OCI-LY1 (cell line): ENCODE measurements at regions not wholly inside any gene's neighbourhood (a gene's known extent, or its start where the extent isn't known, plus 50 kb on each side); places are given as distances from the start of the nearest gene placed in this dataset.

Experiments used
- H2AFZ ChIP-seq: fragments of 200-600 bp; sonication (generic), shearing (Covaris generic); 2 replicates; pipeline ENCODE4 v1.6.0; 2014; ENCODE audit warnings: antibody characterized with exemption, mild to moderate bottlenecking, low read length
- H3F3A ChIP-seq: fragments of 200-600 bp; sonication (generic), shearing (Covaris generic); 2 replicates; pipeline ENCODE4 v1.6.0; 2014; ENCODE audit warnings: mild to moderate bottlenecking, antibody characterized with exemption, low read length, moderate library complexity; ENCODE audit not compliant: insufficient read depth
- H3K27ac ChIP-seq: fragments of 200-600 bp; sonication (generic); 2 replicates; pipeline ENCODE4 v1.5.1; 2014; ENCODE audit warnings: low read length, mixed run types, mild to moderate bottlenecking, low read depth; ENCODE audit not compliant: poor library complexity, severe bottlenecking
- H3K27me3 ChIP-seq: fragments of 200-600 bp; sonication (generic); 2 replicates; pipeline ENCODE4 v1.6.0; 2014; ENCODE audit warnings: antibody characterized with exemption, mild to moderate bottlenecking, low read length, moderate library complexity; ENCODE audit not compliant: insufficient read depth
- H3K36me3 ChIP-seq: fragments of 200-600 bp; sonication (generic); 2 replicates; pipeline ENCODE4 v1.6.1; 2014; ENCODE audit warnings: mild to moderate bottlenecking, antibody characterized with exemption, low read length, moderate library complexity, mixed read lengths; ENCODE audit not compliant: insufficient read depth
- H3K4me1 ChIP-seq: fragments of 200-600 bp; sonication (generic); 2 replicates; pipeline ENCODE4 v1.5.1; 2014; ENCODE audit warnings: mild to moderate bottlenecking, low read length, moderate library complexity; ENCODE audit not compliant: insufficient read depth, severe bottlenecking
- H3K4me2 ChIP-seq: fragments of 200-600 bp; sonication (generic), shearing (Covaris generic); 2 replicates; pipeline ENCODE4 v1.6.1; 2014; ENCODE audit warnings: low read length
- H3K4me3 ChIP-seq: fragments of 200-600 bp; sonication (generic); 2 replicates; pipeline ENCODE4 v1.5.1; 2014; ENCODE audit warnings: low read length, low read depth, mild to moderate bottlenecking, mixed read lengths; ENCODE audit not compliant: poor library complexity, severe bottlenecking
- H3K79me2 ChIP-seq: fragments of 200-600 bp; shearing (Covaris generic); 2 replicates; pipeline ENCODE4 v1.6.1; 2016; ENCODE audit warnings: mixed run types, low read length, mixed read lengths; ENCODE audit not compliant: insufficient read depth
- H3K9ac ChIP-seq: fragments of 200-600 bp; sonication (generic), shearing (Covaris generic); 2 replicates; pipeline ENCODE4 v1.6.1; 2014; ENCODE audit warnings: mild to moderate bottlenecking, low read length, mixed read lengths
- H3K9me2 ChIP-seq: fragments of 200-600 bp; sonication (generic), shearing (Covaris generic); 2 replicates; pipeline ENCODE4 v1.6.1; 2014; ENCODE audit warnings: low read depth, mild to moderate bottlenecking, low read length, mixed read lengths
- H3K9me3 ChIP-seq: fragments of 200-600 bp; shearing (Covaris generic); 2 replicates; pipeline ENCODE4 v1.6.1; 2014; ENCODE audit warnings: low read length, mixed read lengths
- H4K20me1 ChIP-seq: fragments of 200-600 bp; sonication (generic), shearing (Covaris generic); 2 replicates; pipeline ENCODE4 v1.6.0; 2016; ENCODE audit warnings: mild to moderate bottlenecking, low read length; ENCODE audit not compliant: insufficient read depth
- EZH2 ChIP-seq: fragments of 200-600 bp; sonication (generic), shearing (Covaris generic); IDR thresholded peaks from 2 replicates; pipeline ENCODE4 v1.8.0; 2017; ENCODE audit warnings: borderline replicate concordance, mixed run types, mild to moderate bottlenecking, antibody characterized with exemption, low read length, moderate library complexity, mixed read lengths
- TF ChIP-seq, protein P1 (sequence below): fragments of 200-600 bp; sonication (generic), shearing (Covaris generic); IDR thresholded peaks from 2 replicates; pipeline ENCODE4 v1.5.1; 2017; ENCODE audit warnings: mild to moderate bottlenecking, antibody characterized with exemption, low read length, moderate library complexity, mixed read lengths

DNA sequence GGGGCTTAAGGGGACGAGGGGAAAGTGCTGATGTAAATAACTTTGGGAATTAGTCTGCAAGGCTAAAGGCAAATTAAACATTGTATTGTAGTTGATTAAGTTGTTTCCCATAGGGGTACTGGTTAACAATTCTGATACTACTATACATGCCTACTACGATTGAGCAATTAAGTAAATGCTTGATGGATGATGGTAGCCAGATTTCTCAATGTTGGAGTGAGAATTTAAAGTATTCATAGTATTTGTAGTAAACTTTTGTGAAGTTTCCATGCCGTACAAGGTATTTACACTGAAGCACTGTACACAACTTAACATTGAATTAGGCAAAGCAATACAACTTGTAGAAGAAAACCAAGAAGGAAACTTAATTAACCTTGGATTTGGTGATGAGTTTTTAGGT lies 852.3 kb downstream of the QKI start:
- H3K4me1 ChIP-seq: no peaks in the 10 kb centered on the region
- H4K20me1 ChIP-seq: no peaks in the 10 kb centered on the region
- H3K9me3 ChIP-seq: no peaks in the 10 kb centered on the region
- no peak overlapping the region for H3K27ac ChIP-seq
- H3K9me2 ChIP-seq: no peaks in the 10 kb centered on the region
- H3K4me2 ChIP-seq: no peak overlapping the region
- no peak overlapping the region for H3K9ac ChIP-seq
- H3K79me2 ChIP-seq: no peaks in the 10 kb centered on the region
- H2AFZ ChIP-seq: no peak overlapping the region
- H3K36me3 ChIP-seq: no peaks in the 10 kb centered on the region
- no peaks in the 10 kb centered on the region for H3K27me3 ChIP-seq
- H3K4me3 ChIP-seq: no peak overlapping the region
- no peaks in the 10 kb centered on the region for H3F3A ChIP-seq
- TF ChIP-seq EZH2: no peak
- TF ChIP-seq, protein P1, sequence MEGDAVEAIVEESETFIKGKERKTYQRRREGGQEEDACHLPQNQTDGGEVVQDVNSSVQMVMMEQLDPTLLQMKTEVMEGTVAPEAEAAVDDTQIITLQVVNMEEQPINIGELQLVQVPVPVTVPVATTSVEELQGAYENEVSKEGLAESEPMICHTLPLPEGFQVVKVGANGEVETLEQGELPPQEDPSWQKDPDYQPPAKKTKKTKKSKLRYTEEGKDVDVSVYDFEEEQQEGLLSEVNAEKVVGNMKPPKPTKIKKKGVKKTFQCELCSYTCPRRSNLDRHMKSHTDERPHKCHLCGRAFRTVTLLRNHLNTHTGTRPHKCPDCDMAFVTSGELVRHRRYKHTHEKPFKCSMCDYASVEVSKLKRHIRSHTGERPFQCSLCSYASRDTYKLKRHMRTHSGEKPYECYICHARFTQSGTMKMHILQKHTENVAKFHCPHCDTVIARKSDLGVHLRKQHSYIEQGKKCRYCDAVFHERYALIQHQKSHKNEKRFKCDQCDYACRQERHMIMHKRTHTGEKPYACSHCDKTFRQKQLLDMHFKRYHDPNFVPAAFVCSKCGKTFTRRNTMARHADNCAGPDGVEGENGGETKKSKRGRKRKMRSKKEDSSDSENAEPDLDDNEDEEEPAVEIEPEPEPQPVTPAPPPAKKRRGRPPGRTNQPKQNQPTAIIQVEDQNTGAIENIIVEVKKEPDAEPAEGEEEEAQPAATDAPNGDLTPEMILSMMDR: no peak

GRCh38 chr6:164262348-164262747 lies 847.8 kb downstream of the QKI start:
- Histone ChIP-seq H3K4me2 (no peak overlapping the region), H3K27ac (no peak overlapping the region), H3K27me3 (no peaks in the 10 kb centered on the region), H3K79me2 (no peaks in the 10 kb centered on the region), H3K4me3 (no peak overlapping the region), H3K9me3 (no peaks in the 10 kb centered on the region), H2AFZ (no peak overlapping the region), H3K4me1 (no peaks in the 10 kb centered on the region), H4K20me1 (no peaks in the 10 kb centered on the region), H3K9ac (no peak overlapping the region), H3F3A (no peaks in the 10 kb centered on the region), H3K9me2 (no peaks in the 10 kb centered on the region), H3K36me3 (no peaks in the 10 kb centered on the region)
- TF ChIP-seq EZH2: no peak
- TF ChIP-seq, protein P1: no peak

GRCh38 chr6:164258421-164258820 lies 843.9 kb downstream of the QKI start:
- no peak overlapping the region for H3K4me2 ChIP-seq
- H2AFZ ChIP-seq: no peak overlapping the region
- H3F3A ChIP-seq: no peaks in the 10 kb centered on the region
- H3K27me3 ChIP-seq: no peaks in the 10 kb centered on the region
- H3K9ac ChIP-seq: no peak overlapping the region
- H4K20me1 ChIP-seq: no peaks in the 10 kb centered on the region
- no peaks in the 10 kb centered on the region for H3K9me3 ChIP-seq
- H3K36me3 ChIP-seq: no peaks in the 10 kb centered on the region
- no peaks in the 10 kb centered on the region for H3K9me2 ChIP-seq
- no peak overlapping the region for H3K4me3 ChIP-seq
- no peaks in the 10 kb centered on the region for H3K4me1 ChIP-seq
- TF ChIP-seq, protein P1: no peak
- no peak for TF ChIP-seq EZH2
- H3K27ac ChIP-seq: no peak overlapping the region
- no peaks in the 10 kb centered on the region for H3K79me2 ChIP-seq
